GM12874 (cell line): ENCODE measurements at regions not wholly inside any gene's neighbourhood (a gene's known extent, or its start where the extent isn't known, plus 50 kb on each side); places are given as distances from the start of the nearest gene placed in this dataset.

Experiments used
- TF ChIP-seq, protein P1 (sequence below): IDR thresholded peaks from 2 replicates; pipeline ENCODE4 v1.5.1; 2011; ENCODE audit warnings: low read depth, mild to moderate bottlenecking, control low read depth, low read length, moderate library complexity; ENCODE audit not compliant: insufficient read depth

DNA sequence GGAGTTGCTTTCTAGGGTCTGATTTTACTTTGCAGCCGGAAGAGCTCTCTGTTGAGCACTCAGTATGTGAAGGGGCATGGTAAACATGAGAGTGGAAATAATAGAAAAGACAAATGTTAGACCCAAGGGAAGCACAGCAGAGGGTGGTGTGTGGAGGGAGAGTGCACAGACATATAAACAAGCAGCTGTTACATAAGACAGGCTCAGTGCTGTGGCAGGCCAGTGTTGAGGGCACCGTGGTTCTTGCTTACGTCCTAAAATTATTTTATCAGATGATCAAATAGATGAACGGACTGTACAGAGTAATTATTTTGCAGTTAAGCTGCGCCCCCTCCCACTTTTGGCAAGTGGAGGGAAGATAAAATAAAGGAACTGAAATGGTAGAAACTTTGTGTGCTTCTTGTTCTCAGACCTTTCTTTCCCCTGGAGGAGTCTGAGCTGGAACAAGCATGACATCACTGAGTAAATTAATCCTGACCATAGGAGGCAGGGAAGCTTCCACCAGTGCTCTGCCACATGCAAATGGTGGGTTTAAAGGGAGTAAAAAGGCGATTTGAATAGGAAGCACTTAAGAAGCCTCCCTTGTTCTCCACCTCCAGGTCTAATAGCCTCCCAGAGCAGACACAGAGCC is 205.6 kb downstream of the IL20RB start:
- TF ChIP-seq, protein P1, sequence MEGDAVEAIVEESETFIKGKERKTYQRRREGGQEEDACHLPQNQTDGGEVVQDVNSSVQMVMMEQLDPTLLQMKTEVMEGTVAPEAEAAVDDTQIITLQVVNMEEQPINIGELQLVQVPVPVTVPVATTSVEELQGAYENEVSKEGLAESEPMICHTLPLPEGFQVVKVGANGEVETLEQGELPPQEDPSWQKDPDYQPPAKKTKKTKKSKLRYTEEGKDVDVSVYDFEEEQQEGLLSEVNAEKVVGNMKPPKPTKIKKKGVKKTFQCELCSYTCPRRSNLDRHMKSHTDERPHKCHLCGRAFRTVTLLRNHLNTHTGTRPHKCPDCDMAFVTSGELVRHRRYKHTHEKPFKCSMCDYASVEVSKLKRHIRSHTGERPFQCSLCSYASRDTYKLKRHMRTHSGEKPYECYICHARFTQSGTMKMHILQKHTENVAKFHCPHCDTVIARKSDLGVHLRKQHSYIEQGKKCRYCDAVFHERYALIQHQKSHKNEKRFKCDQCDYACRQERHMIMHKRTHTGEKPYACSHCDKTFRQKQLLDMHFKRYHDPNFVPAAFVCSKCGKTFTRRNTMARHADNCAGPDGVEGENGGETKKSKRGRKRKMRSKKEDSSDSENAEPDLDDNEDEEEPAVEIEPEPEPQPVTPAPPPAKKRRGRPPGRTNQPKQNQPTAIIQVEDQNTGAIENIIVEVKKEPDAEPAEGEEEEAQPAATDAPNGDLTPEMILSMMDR, result no peak

DNA sequence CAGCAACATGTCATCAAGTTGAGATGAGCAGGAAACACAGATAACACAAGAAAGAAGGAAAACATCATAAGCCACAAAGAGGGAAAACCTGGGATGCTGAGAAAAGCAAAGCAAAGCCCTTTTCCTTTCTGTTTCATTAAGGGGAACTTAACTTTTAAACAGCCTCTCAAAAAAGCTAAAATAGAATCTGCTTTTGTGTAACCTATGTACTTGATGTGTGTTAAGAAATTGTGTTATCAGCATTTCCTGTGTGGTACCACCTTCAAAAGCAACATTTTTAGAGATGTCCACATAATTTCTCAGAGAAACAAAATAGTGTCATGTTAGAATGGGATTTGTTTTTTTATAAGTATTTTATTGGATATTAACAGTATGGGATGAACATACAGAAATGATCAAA is 206.2 kb downstream of the IL20RB start:
- TF ChIP-seq, protein P1, result no peak

DNA sequence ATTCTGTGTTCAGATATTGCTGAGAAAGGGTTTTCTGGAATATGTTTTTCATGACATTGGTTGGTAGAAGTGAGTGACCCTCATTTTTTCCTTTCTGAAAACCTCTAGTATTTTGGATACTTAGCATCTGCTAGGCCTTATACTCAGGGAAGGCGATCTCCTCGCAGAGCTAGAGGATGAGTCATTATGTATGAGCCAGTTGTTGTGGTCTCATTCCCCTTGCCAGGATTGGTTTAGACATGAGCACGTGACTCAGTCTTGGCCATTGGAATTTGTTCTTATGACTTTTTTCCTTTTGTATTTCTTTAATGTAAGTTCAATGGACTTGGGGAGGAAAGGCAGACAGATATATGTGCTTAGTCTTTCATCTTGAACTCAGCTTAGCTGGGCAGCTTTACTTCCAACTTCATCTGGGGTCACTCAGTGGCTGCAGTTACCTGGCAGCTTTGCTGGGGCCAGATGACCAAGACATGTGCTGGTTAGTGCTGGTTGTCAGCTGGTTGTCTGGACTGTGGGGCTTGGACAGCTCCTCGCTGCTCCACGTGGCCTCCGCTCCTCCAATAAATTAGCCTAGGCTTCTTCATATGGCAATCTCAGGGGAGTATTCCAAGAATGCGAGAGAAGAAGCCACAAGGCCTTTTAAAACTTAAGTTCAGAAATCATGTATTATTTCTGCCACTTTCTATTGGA is 207.5 kb downstream of the IL20RB start:
- TF ChIP-seq, protein P1, result no peak

DNA sequence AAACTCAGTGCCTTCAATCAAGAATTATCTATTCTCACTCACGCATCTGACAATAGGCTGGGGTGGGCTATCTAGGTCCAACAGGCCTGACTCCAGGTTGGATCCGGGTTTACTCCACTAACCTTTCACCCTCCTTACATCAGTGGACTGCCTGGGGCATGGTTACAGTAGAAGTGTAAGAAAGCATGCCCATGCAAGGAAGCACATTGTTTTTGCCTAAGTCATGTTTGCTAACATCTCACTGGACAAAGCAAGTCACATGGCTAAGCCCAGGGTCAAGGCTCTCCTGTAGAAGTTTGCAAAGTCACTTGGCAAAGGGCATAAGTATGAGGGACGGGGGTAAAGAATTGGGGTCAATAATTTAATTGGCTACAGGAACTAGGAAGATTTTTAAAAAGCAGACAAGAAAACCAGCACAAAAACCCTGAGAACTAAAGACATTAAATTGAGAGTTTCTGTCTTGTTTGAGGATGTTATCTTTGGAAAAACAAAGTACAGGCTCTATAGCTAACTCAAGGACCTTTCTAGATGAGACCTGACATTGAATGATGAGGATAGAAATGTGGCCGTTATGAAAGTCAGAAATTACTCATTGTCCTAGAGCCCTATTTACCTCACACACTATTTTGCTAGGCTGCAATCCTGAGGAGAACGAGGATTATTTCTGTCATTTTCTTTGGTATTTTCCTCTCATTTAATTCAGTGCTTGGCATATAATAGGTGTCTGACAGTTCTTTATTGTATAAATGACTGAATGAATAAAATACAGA is 214.2 kb downstream of the IL20RB start:
- TF ChIP-seq, protein P1, result no peak

DNA sequence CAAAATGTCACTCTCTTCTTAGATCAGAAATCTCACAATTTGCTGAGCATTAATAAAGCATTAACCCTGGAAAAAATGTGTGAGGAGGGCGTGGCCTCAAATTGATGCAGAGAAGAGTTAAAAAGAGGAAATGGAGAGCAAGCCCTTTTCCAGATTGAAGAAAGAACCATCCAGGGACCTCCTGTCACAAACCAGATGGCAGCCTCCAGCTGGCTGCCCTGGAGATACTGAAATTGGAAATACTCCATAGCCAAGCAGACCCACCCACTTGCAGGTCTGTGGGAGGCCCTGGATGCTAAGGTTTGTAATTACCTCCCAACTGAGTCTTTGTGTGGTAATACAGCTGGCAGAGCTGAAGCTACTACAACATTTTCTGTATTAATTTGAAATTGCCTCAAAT is 214.9 kb downstream of the IL20RB start:
- TF ChIP-seq, protein P1, result no peak

DNA sequence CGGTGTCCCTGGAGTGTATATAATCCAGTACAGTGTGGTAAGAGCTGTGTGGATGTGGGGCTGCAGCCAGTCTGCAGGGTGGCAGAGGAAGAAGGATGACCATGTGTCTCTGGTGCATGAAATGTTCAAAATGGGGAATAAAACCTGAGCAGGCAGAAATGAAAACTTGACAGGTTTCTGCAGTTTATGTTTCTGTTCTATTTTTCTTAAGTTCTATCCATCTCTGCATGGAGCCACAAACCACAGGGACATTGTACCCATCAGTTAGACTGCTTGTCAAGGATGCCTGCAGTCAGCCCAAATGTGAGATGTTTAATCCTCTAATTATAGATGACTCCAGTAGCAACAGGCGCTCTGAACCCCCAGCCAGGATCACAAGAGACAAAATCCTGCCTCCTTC is 216.7 kb downstream of the IL20RB start:
- TF ChIP-seq, protein P1, result no peak

DNA sequence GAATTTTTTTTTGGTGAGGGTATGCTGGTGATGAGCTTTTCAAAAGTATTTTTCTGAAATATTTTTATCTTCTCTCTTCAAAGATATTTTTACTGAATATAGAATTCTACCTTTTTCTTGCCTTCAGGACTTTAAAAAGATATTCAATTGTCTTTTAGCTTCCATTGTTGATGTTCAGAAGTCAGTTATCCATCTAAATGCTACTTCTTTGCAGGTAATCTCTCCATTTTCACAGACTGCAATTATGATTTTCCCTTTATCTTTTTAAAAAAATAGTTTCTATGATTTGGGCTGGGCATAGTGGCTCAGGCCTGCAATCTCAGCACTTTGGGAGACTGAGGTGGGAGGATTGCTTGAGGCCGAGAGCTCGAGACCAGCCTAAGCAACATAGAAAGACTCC is 222.4 kb downstream of the IL20RB start:
- TF ChIP-seq, protein P1, result no peak
